Suppressor macrophage treated with lipopolysaccharide for 4 hours (primary cell): ENCODE measurements at regions not wholly inside any gene's neighbourhood (a gene's known extent, or its start where the extent isn't known, plus 50 kb on each side); places are given as distances from the start of the nearest gene placed in this dataset.
A peak's percentile ranks its signal among the peaks of the same experiment; 100 is the strongest.
"Not testable (repeated sequence)": the region's sequence is repeated elsewhere in the genome, so short reads cannot be mapped to it uniquely, and the experiment has no call there.

Source experiments
- DNase-seq: peaks from one replicate; pipeline ENCODE4 v3.0.0-alpha.2; 2020

DNA sequence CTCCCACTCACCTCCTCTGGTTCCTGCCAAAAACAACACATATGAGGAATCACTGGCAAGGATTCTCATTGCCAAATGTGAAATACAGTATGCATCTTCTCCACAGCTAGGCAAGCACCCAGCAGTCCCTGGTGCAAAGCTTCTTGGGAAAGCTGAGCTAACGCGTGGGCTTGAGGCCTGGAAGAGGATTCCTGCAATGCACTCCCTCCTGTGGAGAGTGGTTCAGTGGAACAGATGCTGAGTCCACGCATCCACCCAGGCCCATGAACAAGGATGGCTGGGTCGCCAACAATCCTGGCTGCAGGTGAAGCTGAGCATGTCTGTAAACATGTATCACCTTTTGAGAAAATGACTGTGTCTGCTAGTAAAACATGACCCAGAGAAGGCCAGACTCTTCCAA lies 113.2 kb upstream of the CHST15 start:
- no peak for DNase-seq

GRCh38 chr10:124205432-124205831 lies 112.0 kb upstream of the CHST15 start:
- DNase-seq, result no peak

- DNase-seq, result no peak
Measured at GRCh38 chr10:124204726-124205125, 111.3 kb upstream of the CHST15 start.

DNA sequence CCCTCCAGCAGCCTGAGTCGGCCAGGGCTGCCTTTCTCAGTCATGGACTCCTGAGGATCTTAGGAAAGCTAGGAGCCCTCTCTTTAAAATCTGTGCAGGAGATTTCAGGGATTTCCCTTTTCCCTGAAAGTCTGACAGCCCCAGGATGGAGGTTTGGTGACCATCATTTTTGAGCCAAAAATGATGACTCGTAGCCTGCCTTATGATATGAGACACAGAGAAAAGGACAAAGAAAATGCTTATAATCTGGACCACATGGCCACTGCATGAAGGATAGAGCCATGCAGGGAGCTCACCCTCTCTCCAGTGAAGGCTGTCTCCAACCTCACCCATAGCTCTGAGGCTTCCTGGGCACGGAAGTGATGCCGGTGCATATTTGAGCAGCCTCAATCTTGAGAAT lies 106.6 kb upstream of the CHST15 start:
- no peak for DNase-seq

DNA sequence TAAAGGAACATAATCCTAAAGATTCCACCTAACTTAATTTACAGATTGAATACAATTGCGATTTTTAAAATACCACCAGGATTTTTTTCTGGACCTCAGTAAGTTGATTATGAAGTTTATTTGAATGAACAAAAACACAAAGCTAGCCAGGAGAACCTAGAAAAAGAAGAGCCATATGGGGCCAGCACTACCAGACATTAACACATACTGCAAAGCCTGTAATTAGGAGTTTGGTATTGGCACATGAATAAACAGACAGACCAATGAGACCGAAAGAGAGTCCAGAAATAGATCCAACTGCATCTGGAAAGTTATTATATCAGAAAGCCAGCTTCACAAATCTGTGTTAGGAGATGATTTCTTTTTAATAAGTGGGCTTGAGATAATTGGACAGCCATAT lies 105.5 kb upstream of the CHST15 start:
- DNase-seq, result no peak

DNA sequence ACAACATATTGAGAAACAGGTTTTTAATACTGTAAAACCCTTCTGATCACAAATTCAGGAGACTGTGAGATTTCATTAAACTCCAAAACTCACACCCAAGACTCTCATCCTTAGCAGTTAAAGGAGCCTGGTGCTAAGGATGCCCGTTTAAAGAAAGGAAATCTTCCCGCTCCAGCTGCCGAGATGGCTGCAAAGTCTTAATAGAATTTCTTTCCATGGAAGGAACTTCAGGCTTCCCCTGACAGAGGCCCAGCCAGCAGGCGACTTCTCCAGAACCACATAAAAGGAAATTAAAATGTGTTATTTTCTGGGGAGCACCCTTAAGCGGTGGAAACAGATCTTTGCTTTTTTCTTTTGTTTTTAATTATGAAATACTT lies 104.7 kb upstream of the CHST15 start:
- DNase-seq, result no peak

GRCh38 chr10:124197371-124198124 lies 104.2 kb upstream of the CHST15 start:
- peak; percentile 74 for DNase-seq

DNA sequence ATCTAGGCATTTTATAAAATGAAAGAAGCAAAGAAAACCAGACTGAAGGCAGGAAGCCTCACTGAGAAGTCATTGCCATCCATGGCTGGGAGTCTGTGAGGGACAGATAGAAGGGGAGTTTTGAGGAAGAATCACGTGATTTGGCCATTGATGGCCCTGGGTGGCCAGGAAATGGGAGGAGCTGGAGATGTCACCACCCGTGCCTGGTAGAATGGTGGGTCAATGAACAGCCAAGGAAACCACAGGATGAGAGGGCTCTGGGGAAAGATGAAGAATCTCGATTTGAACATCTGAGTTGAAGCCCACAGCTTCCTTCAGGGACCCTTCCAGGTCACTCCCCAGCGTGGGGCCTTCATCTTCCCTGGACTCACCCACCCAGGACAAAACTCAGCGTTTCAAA lies 103.3 kb upstream of the CHST15 start:
- peak; percentile 41 for DNase-seq

- no peak for DNase-seq
Measured at GRCh38 chr10:124194199-124194824, 100.9 kb upstream of the CHST15 start.

GRCh38 chr10:124193309-124193696 lies 99.9 kb upstream of the CHST15 start:
- DNase-seq, result no peak

DNA sequence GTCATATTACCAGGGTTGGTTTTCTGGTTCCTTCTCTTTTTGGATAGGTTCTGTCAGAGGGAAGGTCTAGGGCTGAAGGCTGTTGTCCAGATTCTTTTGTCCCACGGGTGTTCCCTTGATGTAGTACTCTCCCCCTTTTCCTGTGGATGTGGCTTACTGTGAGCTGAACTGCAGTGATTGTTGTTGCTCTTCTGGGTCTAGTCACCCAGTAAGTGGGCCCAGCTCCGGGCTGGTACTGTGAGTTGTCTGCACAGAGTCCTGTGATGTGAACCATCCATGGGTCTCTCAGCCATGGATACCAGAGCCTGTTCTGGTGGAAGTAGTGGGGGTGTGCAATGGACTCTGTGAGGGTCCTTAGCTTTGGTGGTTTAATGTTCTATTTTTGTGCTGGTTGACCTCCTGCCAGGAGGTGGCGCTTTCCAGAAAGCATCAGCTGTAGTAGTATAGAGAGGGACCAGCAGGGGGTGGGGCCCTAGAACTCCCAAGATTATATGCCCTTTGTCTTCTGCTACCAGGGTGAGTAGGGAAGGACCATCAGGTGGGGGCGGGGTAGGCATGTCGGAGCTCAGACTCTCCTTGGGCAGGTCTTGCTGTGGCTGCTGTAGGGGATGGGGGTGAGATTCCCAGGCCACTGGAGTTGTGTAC lies 99.4 kb upstream of the CHST15 start:
- not testable (repeated sequence) for DNase-seq

DNA sequence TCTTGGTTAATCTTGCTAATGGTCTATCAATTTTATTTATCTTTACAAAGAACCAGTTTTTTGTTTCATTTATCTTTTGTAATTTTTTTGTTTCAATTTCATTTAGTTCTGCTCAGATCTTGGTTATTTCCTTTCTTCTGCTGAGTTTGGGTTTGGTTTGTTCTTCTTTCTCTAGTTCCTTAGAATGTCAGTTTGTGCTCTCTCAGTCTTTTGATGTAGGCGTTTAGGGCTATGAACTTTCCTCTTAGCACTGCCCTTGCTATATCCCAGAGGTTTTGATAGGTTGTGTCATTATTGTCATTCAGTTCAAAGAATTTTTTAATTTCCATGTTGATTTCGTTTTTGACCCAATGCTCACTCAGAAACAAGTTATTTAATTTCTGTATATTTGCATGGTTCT lies 97.1 kb upstream of the CHST15 start:
- DNase-seq, result peak; percentile 42

DNA sequence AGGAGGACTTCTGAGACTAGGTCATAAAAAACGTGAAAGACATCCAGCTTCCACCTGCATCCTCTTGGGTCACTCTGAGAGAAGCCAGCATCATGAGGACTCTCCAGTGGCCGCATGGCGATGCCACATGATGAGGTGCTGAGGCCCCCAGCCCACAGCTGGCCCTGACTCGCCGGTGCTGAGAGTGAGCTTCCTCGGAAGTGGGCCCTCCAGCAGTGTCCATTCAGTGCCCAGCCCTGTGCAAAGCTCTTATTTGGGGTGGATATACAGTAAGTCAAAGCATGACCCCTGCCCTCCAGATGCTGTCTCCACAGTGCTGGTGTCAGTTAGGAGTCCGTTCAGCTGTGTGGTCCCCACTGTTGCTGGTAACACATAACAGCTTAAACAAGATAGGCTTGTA lies 93.6 kb upstream of the CHST15 start:
- DNase-seq, result no peak

DNA sequence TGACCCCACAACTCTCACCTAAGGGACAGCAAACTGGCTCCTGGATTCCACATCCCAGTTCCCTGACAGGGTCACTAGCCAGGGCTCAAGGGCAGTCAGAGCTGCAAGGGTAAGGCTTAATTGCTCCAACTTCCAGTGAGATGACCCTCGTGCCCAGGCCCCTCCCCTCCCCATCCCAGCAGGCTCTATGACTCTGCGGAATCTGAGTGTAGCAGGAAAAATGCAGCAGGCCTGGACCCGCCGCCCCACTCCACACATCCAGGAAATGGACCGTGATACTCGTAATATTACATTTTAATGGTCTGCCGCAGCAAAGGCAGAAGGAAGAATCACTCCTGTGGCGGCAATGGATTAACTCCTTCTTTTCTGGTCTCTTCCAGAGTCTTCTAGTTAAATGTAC lies 91.7 kb upstream of the CHST15 start:
- DNase-seq, result no peak

- DNase-seq, result no peak
Measured at GRCh38 chr10:124184208-124184830, 90.9 kb upstream of the CHST15 start.

DNA sequence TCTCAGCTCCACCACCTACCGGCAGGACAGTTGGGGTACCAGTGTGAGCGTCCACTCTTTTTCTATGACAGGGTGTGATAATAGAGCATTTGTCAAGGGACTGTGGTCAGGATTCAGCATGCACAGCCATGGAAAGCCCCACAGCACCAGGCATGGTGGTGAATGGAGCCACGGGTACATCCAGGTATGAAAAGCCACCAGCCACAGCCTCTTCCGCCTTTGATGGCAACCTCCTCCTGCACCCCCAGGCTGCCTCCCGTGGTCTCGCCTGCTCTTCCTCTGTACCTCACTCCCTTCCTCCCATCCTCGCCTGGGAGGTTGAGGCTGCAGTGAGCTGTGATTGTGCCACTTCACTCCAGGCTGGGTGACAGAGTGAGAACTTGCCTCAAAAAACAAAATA lies 90.2 kb upstream of the CHST15 start:
- DNase-seq, result no peak

DNA sequence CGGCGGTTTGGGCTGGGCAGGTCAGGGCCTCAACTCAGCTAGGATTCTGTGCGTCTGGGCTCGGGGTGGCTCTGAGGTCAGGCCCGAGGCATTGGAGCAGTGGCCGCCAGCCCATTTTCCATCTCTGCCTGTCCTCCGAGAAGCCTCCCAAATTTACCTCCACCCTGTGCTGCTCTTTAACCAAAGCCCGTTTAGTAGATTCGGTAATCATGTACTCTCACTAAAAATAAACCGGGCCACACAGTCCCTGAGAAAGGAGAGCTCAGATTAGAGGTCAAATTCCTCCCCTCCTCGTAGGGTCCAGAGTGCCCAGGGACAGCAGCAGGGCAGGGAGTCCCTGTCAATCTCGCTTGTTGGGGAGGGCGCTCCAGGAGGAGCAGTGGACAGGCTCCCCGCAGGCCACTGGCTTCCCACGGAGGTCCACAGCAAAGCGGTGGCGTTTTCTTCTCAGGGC lies 88.7 kb upstream of the CHST15 start:
- DNase-seq, result no peak

DNA sequence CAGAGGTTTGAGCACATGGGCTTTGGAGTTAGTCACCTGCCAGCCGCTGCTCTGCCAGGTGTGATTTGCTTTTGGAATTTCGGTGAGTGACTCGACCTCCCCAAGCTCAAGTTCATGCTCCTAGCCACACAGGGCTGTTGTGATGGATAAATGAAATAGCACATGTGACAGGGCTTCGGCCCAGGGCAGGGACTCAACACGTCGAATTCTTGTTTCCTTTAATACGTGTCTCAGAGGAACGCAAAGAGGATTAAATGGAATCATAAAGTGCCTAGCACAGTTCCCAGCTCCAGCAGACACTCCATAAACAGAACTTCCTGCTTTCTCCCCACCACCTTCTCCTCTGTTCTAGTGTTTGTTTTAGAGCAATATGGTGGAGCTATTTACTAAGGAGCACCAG lies 88.3 kb upstream of the CHST15 start:
- no peak for DNase-seq

GRCh38 chr10:124180947-124181549 lies 87.7 kb upstream of the CHST15 start:
- peak; percentile 32 for DNase-seq

DNA sequence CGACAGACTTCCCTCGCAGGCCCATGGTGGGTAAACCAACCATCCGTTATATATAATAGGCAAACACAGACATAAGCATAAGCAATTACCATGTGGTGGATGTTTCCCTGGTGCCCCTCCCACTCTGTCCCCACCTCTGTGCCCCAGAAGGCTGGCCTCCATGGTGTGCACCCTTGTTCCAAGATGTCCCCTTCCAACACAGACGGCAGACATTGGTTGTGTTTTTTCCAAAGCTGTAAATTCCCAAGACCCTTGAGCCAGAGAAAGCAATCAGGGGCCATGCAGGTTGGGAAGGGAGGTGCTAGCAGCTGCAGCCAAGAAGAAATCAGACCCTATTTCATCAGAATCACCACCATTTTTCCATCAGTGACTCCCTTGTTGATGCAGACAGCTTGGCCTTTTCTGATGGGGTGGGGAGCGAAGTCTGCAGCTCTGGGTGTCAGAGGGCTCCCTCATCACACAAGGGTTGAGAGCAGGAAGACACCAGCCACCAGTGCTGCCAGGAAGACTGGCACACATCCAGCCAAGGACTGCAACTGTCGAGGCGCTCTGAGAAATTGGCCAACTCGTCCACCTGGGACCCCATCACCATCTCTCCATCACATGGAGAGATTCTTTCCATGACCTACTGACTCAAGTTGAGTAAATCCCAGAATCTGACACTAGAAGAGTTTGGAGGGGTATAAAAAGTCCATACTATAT lies 86.8 kb upstream of the CHST15 start:
- DNase-seq, result no peak

DNA sequence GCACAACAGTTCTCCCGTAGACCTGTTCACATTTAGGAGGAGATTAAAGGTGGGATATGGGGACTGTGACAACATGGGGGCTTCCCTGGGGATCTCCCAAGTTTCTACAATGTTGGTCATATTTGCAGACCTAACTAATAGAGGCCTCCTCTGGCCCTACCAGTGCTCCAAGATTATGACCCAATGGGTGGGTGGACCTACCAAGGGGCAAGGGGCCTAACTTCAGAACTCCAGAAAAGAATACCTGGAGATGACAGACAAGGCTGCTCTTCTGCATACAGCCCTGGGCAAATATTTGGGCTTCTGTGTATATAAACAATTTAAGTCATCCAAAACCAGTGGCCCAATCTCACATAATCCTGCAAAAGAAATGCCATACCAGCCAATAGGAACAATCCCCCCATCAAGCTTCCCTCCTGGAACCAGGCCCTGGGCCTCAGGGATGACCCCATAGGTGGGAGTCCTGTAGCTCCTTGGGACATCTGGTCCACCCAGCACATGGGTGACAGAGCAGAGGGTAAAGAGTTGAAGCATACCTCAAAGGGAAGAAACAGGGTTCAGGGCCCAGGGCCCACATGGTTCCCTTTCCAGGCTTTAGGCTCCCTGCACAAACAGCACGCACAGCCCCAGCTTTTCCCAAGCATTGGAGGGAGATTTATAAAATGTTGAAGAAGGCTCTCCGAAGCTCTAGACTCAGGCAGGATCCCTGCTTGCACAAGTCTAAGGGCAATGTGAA lies 86.1 kb upstream of the CHST15 start:
- no peak for DNase-seq

DNA sequence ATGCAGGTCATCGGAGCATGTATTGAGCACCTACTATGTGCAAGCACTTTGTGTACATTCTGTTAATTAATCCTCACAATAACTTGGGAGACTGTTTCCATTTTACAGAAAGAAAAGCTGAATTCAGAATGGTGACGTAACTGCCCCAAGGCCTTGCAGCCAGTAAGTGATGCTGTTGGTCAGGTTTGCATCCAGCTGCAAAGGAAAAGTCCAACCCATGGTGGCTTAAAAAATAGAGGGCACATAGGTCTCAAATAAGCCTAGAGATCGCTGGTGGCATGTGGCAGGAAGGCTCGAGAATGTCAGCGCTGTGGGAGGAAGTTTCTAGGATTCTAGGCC lies 83.8 kb upstream of the CHST15 start:
- no peak for DNase-seq
